ENCODE measurements at regions not wholly inside any gene's neighbourhood (a gene's known extent, or its start where the extent isn't known, plus 50 kb on each side); places are given as distances from the start of the nearest gene placed in this dataset.
A peak's percentile ranks its signal among the peaks of the same experiment; 100 is the strongest.

DNA sequence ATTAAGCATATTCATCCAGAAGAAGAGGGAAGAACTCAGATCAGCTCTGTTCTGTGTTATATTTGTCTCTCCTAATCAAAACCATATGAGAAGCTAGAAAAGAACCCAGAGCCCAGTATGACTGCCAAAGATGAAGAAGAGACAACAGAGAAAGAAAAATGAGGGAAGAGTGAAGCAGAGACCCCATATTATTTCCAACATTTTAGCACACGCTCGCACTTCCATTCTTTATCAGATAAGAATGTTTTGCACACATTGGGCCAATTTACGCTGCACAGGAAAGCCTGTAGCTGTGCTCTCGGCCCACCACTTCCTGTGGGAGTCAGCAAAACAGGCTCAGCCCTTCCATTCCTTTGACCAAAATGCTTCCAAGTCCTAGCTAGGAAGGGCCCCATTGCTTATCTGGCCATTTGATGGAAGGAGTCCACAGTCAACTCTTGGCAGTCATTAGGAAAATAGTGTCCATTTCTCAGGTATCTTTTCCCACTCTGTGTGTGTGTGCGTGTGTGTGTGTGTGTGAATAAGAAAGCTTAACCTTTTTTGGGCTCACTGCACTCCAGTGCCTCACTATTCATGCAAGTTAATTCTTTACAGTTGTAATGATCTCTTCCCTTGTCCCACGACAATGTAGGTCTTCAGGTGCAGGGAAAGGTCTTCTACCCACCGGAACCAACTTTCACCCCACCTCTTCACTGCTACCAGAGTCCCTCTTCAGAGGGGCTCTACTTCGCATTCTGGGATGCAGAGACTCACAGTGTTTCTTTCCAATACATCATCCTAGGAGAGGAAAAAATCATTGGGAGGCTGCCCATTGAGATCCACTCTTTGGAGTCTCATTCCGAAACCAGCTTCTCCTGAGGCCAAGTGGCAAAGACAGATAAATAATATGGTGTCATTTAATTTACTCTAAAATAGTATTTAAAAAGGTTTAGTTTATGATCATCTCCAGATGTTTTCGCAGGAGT, 237.5 kb downstream of the COG6 start:
- Histone ChIP-seq H3K9me3 (no peaks in the 10 kb centered on the region), H3K4me3 (no peak overlapping the region), H3K4me1 (ENCODE audit: insufficient read depth) (peaks cover 16% of the 10 kb centered on the region), H3K27me3 (no peaks in the 10 kb centered on the region), H3K27ac (peak overlapping the region in 1 of 2 donors; percentile 3), H3K36me3 (no peaks in the 10 kb centered on the region)
- intact Hi-C loops (cut with DNase I): loop anchor here in 1 of 4 donors (5.0 kb wide), 1 partner anchor 169 kb away; no protein-coding TSS in a partner anchor
- TF ChIP-seq POLR2A (IDR thresholded peaks at IDR 0.05): no peak
- TF ChIP-seq, protein P1, sequence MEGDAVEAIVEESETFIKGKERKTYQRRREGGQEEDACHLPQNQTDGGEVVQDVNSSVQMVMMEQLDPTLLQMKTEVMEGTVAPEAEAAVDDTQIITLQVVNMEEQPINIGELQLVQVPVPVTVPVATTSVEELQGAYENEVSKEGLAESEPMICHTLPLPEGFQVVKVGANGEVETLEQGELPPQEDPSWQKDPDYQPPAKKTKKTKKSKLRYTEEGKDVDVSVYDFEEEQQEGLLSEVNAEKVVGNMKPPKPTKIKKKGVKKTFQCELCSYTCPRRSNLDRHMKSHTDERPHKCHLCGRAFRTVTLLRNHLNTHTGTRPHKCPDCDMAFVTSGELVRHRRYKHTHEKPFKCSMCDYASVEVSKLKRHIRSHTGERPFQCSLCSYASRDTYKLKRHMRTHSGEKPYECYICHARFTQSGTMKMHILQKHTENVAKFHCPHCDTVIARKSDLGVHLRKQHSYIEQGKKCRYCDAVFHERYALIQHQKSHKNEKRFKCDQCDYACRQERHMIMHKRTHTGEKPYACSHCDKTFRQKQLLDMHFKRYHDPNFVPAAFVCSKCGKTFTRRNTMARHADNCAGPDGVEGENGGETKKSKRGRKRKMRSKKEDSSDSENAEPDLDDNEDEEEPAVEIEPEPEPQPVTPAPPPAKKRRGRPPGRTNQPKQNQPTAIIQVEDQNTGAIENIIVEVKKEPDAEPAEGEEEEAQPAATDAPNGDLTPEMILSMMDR (IDR thresholded peaks at IDR 0.05): no peak
- DNase-seq: no peak
- 53 to 90% (median 69%) methylated on average over 10 of the region's 10 CpGs for WGBS, 3 donors

DNA sequence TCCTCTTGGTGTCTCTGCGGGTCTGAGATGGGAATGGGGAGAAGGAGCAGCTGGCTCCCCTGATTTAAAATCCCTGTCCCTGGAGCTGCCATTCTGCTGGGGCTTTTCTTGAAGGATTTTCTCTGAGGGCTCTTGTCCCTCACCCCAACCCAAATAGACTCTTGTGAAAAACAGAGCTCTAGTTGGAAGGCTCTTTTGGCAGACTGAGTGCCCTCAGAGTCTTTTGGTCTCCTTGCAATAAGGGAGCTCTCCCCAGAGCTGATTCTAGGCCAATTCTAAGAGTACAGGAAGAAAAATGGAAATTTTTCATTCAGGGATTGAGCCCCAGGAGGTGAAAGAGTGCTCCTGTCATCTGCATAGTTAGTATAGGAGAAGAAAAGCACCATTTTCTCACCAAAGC, 238.3 kb downstream of the COG6 start:
- DNase-seq: no peak
- H3K27ac ChIP-seq: peak overlapping the region in 1 of 2 donors; percentile 3
- TF ChIP-seq, protein P1 (IDR thresholded peaks at IDR 0.05): no peak
- TF ChIP-seq POLR2A (IDR thresholded peaks at IDR 0.05): no peak
- TF ChIP-seq EP300 (IDR thresholded peaks at IDR 0.05): no peak
- H3K4me1 ChIP-seq (ENCODE audit: insufficient read depth): peaks cover 18% of the 10 kb centered on the region
- no peaks in the 10 kb centered on the region for H3K36me3 ChIP-seq
- no peak overlapping the region for H3K4me3 ChIP-seq
- H3K27me3 ChIP-seq: no peaks in the 10 kb centered on the region
- 95 to 100% (median 100%) methylated on average over 1 of the region's 1 CpG for WGBS, 3 donors
- no peaks in the 10 kb centered on the region for H3K9me3 ChIP-seq
- intact Hi-C loops (cut with DNase I): loop anchor here in 1 of 4 donors (5.0 kb wide), 1 partner anchor 168 kb away; no protein-coding TSS in a partner anchor

DNA sequence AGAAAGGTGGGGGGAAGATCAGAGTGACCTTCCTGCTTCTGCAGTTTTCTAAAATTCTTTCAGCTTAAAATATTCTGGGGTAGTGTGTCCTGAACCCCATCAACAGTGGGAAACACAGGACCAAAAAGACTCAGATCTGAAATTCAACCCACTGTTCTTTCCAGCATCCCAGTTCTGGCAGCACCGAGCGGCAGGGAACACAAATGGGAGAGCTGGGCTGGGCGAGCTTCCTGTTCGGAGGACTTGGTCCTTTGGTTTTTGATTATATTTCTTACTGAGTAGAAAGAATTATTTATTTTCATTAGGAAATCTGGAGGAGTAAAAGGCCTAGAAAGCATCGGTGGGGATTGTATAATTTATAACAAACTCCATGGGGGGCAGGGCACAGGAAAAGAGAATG, 239.1 kb downstream of the COG6 start:
- no peaks in the 10 kb centered on the region for H3K9me3 ChIP-seq
- H3K27ac ChIP-seq: peak overlapping the region in 1 of 2 donors; percentile 3
- intact Hi-C loops (cut with DNase I): loop anchor here in 1 of 4 donors (5.0 kb wide), 1 partner anchor 168 kb away; no protein-coding TSS in a partner anchor
- no peaks in the 10 kb centered on the region for H3K36me3 ChIP-seq
- 16 to 35% (median 32%) methylated on average over 5 of the region's 5 CpGs for WGBS, 3 donors
- no peaks in the 10 kb centered on the region for H3K27me3 ChIP-seq
- H3K4me1 ChIP-seq (ENCODE audit: insufficient read depth): peaks cover 16% of the 10 kb centered on the region
- no peak for TF ChIP-seq POLR2A (IDR thresholded peaks at IDR 0.05)
- TF ChIP-seq, protein P1 (IDR thresholded peaks at IDR 0.05): no peak
- no peak for TF ChIP-seq EP300 (IDR thresholded peaks at IDR 0.05)
- peak in 1 of 5 donors; percentile 61 for DNase-seq
- no peak overlapping the region for H3K4me3 ChIP-seq

DNA sequence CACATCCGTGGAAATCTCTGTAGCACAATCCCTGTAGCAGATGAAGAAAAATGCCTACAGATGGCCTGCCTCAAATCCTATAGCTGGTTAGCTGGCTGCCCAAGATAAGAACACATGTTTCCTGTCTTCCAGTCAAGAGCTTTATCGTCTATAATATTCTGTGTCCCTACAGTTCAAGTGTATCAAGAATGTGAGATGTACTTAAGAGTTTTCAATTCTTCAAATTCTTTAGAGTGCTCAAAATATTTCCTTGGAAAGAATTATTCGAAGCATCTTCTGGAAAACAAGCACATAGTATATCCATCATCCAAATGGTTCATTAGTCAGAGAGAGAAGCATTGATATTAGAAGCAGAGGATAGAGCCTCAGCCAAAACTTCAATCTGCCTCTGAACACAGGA, 239.8 kb downstream of the COG6 start:
- 6 to 8% (median 8%) methylated on average over 3 of the region's 3 CpGs for WGBS, 3 donors
- no peak for DNase-seq
- Histone ChIP-seq H3K4me1 (ENCODE audit: insufficient read depth) (peaks cover 20% of the 10 kb centered on the region), H3K36me3 (no peaks in the 10 kb centered on the region), H3K4me3 (no peak overlapping the region), H3K27me3 (no peaks in the 10 kb centered on the region), H3K9me3 (no peaks in the 10 kb centered on the region), H3K27ac (no peak overlapping the region)
- intact Hi-C loops (cut with DNase I): loop anchor here in 1 of 4 donors (5.0 kb wide), 1 partner anchor 78 kb away; no protein-coding TSS in a partner anchor
- TF ChIP-seq EP300 (IDR thresholded peaks at IDR 0.05) (no peak), POLR2A (IDR thresholded peaks at IDR 0.05) (no peak)
- TF ChIP-seq, protein P1 (IDR thresholded peaks at IDR 0.05): no peak
